ENCODE measurements at regions not wholly inside any gene's neighbourhood (a gene's known extent, or its start where the extent isn't known, plus 50 kb on each side); places are given as distances from the start of the nearest gene placed in this dataset.

DNA sequence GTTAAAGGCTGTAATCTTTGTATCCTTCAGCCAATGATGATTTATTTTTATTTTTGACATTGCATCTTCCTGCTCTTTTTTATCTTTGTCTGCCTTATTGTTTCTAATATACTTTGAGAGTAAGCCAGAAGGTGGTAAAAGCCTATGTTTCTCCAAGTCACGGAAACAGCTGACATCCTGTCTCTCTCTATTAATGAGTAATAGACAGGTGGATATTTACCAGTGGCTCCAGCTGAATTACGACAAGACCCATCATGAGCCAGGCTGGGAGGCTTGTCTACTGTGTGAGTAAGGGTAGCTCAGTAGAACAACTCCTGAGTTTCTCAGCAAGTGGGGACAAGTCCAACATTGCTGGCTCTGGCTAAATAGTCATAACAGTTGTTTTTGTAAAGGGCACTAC is 166.6 kb downstream of the NDFIP2 start:
- 77% methylated on average over 2 of the region's 2 CpGs for WGBS
- no peak overlapping the region for H3K27ac ChIP-seq (ENCODE audit: low read depth in 1 of 2, low read length in 1 of 2)

DNA sequence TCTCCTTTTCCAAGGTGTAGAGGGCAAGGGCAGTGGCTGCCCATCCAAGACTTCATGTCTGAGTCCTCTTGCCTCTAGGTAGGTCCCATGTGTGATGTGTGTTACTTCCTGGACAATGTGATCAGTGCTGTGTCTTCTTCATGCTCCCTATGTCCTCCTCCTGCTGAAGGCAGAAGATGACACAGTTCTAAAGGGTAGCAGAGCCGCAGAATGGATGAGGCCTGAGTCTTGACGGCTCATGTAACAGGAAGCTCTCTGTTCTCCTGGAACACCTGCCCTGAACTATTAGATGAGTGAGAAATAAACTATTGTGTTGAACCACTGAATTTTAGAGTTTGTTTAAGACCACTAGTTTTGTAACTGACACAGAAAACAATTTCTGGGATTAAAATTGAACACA is 165.9 kb downstream of the NDFIP2 start:
- H3K27ac ChIP-seq (ENCODE audit: low read depth in 1 of 2, low read length in 1 of 2), result no peak overlapping the region
- no peaks in the 10 kb centered on the region for H3K4me1 ChIP-seq (ENCODE audit: control insufficient read depth in 2 of 2, insufficient read depth in 2 of 2, low read length in 2 of 2)
- H3K27me3 ChIP-seq (ENCODE audit: control insufficient read depth in 2 of 2, insufficient read depth in 1 of 2, low read length in 1 of 2), result no peaks in the 10 kb centered on the region
- no peak overlapping the region for H3K4me3 ChIP-seq (ENCODE audit: low read length in 2 of 2)
- 71% methylated on average over 2 of the region's 2 CpGs for WGBS
- no peaks in the 10 kb centered on the region for H3K36me3 ChIP-seq (ENCODE audit: control insufficient read depth in 2 of 2, insufficient read depth in 2 of 2, low read length in 1 of 2)
- H3K9me3 ChIP-seq (ENCODE audit: control insufficient read depth in 2 of 2, insufficient read depth in 1 of 2, low read length in 1 of 2), result no peaks in the 10 kb centered on the region
- DNase-seq (ENCODE audit: low read depth in 6 of 9, low spot score in 9 of 9), result no peak

More for the DNA sequence above, 166.6 kb downstream of the NDFIP2 start:
- no peaks in the 10 kb centered on the region for H3K27me3 ChIP-seq (ENCODE audit: control insufficient read depth in 2 of 2, insufficient read depth in 1 of 2, low read length in 1 of 2)
- no peak overlapping the region for H3K4me3 ChIP-seq (ENCODE audit: low read length in 2 of 2)
- DNase-seq (ENCODE audit: low read depth in 6 of 9, low spot score in 9 of 9), result peak in 1 of 9 donors; percentile 12
- no peaks in the 10 kb centered on the region for H3K36me3 ChIP-seq (ENCODE audit: control insufficient read depth in 2 of 2, insufficient read depth in 2 of 2, low read length in 1 of 2)
- H3K9me3 ChIP-seq (ENCODE audit: control insufficient read depth in 2 of 2, insufficient read depth in 1 of 2, low read length in 1 of 2), result no peaks in the 10 kb centered on the region
- H3K4me1 ChIP-seq (ENCODE audit: control insufficient read depth in 2 of 2, insufficient read depth in 2 of 2, low read length in 2 of 2), result no peaks in the 10 kb centered on the region

- no peak overlapping the region for H3K27ac ChIP-seq (ENCODE audit: low read depth in 1 of 2, low read length in 1 of 2)
- no peak overlapping the region for H3K4me3 ChIP-seq (ENCODE audit: low read length in 2 of 2)
- no peaks in the 10 kb centered on the region for H3K36me3 ChIP-seq (ENCODE audit: control insufficient read depth in 2 of 2, insufficient read depth in 2 of 2, low read length in 1 of 2)
- H3K4me1 ChIP-seq (ENCODE audit: control insufficient read depth in 2 of 2, insufficient read depth in 2 of 2, low read length in 2 of 2), result no peaks in the 10 kb centered on the region
- H3K27me3 ChIP-seq (ENCODE audit: control insufficient read depth in 2 of 2, insufficient read depth in 1 of 2, low read length in 1 of 2), result no peaks in the 10 kb centered on the region
- no peaks in the 10 kb centered on the region for H3K9me3 ChIP-seq (ENCODE audit: control insufficient read depth in 2 of 2, insufficient read depth in 1 of 2, low read length in 1 of 2)
- 82% methylated on average over 3 of the region's 3 CpGs for WGBS
- no peak for DNase-seq (ENCODE audit: low read depth in 6 of 9, low spot score in 9 of 9)
Measured at GRCh38 chr13:79645569-79645968, 164.6 kb downstream of the NDFIP2 start.

- 90% methylated on average over 3 of the region's 3 CpGs for WGBS
- no peak overlapping the region for H3K27ac ChIP-seq (ENCODE audit: low read depth in 1 of 2, low read length in 1 of 2)
Measured at GRCh38 chr13:79642596-79642995, 161.6 kb downstream of the NDFIP2 start.

DNA sequence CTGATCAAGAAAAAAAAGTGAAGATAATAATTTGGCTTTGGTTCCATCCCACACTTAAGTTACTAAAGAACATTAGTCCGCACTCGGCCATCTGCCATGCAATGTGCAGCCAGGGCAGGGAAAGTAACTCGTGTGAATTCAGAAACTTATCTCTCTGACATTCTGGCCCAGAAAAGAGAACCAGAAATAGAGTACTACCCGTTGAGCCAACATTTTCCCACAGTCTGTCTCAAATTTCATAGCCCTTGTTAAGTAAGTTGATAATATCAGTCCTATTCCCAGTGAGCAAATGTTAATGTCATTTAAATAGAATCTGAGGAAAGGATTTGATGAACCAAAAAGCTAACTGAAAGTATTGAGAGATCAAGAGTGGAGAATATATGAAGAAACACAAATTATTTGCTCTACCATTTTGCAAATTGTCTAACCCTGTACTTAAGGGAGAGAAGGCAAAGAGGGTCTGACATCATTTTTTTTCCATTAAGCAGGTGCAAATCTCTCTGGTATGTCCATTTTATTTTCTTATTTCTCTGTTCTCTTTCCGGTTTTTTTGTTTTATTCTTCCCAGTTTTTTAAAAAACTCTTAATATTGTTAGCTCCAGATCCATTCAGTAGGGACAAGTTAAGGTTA is 156.3 kb downstream of the NDFIP2 start:
- no peak overlapping the region for H3K27ac ChIP-seq (ENCODE audit: low read depth in 1 of 2, low read length in 1 of 2)
- H3K27me3 ChIP-seq (ENCODE audit: control insufficient read depth in 2 of 2, insufficient read depth in 1 of 2, low read length in 1 of 2), result no peaks in the 10 kb centered on the region
- DNase-seq (ENCODE audit: low read depth in 6 of 9, low spot score in 9 of 9), result no peak

More at GRCh38 chr13:79642596-79642995, 161.6 kb downstream of the NDFIP2 start:
- Histone ChIP-seq H3K4me3 (ENCODE audit: low read length in 2 of 2) (no peak overlapping the region), H3K9me3 (ENCODE audit: control insufficient read depth in 2 of 2, insufficient read depth in 1 of 2, low read length in 1 of 2) (no peaks in the 10 kb centered on the region), H3K36me3 (ENCODE audit: control insufficient read depth in 2 of 2, insufficient read depth in 2 of 2, low read length in 1 of 2) (no peaks in the 10 kb centered on the region), H3K27me3 (ENCODE audit: control insufficient read depth in 2 of 2, insufficient read depth in 1 of 2, low read length in 1 of 2) (no peaks in the 10 kb centered on the region), H3K4me1 (ENCODE audit: control insufficient read depth in 2 of 2, insufficient read depth in 2 of 2, low read length in 2 of 2) (no peaks in the 10 kb centered on the region)
- DNase-seq (ENCODE audit: low read depth in 6 of 9, low spot score in 9 of 9), result no peak

DNA sequence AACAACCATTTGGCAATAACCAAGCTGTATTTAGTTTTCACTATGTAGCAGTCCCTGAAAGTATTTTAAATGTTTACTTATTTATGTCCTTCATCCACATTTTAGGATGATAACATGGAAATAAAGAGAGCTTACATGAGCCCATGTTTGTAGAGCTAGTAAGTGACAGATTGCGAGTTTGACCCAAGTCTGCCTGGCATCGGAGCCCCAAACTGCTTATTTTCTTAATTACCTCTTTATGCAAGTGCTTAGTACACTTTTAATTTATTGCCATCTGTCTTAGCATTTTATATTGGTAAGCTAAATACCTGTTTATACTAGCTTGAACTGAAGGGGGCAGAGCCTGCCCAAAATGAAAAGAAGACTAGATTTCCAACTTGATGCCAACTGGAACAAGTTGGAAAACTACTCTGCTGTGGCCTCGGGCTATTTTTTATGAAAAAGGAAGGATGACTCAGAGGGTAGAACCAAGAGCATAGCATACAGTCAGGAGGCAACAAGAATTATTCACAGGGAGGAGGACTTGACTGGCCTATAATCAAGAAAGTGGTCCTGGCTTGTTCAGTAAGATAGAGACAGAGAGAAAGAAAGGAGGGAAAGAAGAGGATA is 150.2 kb downstream of the NDFIP2 start:
- Histone ChIP-seq H3K9me3 (ENCODE audit: control insufficient read depth in 2 of 2, insufficient read depth in 1 of 2, low read length in 1 of 2) (no peaks in the 10 kb centered on the region), H3K4me1 (ENCODE audit: control insufficient read depth in 2 of 2, insufficient read depth in 2 of 2, low read length in 2 of 2) (no peaks in the 10 kb centered on the region), H3K27ac (ENCODE audit: low read depth in 1 of 2, low read length in 1 of 2) (no peak overlapping the region), H3K36me3 (ENCODE audit: control insufficient read depth in 2 of 2, insufficient read depth in 2 of 2, low read length in 1 of 2) (no peaks in the 10 kb centered on the region), H3K27me3 (ENCODE audit: control insufficient read depth in 2 of 2, insufficient read depth in 1 of 2, low read length in 1 of 2) (no peaks in the 10 kb centered on the region), H3K4me3 (ENCODE audit: low read length in 2 of 2) (no peak overlapping the region)
- DNase-seq (ENCODE audit: low read depth in 6 of 9, low spot score in 9 of 9), result no peak
- 84% methylated on average over 3 of the region's 3 CpGs for WGBS

More for the DNA sequence above, 156.3 kb downstream of the NDFIP2 start:
- no peaks in the 10 kb centered on the region for H3K9me3 ChIP-seq (ENCODE audit: control insufficient read depth in 2 of 2, insufficient read depth in 1 of 2, low read length in 1 of 2)
- no peaks in the 10 kb centered on the region for H3K4me1 ChIP-seq (ENCODE audit: control insufficient read depth in 2 of 2, insufficient read depth in 2 of 2, low read length in 2 of 2)
- 76% methylated on average over 5 of the region's 5 CpGs for WGBS
- H3K36me3 ChIP-seq (ENCODE audit: control insufficient read depth in 2 of 2, insufficient read depth in 2 of 2, low read length in 1 of 2), result no peaks in the 10 kb centered on the region
- no peak overlapping the region for H3K4me3 ChIP-seq (ENCODE audit: low read length in 2 of 2)

DNA sequence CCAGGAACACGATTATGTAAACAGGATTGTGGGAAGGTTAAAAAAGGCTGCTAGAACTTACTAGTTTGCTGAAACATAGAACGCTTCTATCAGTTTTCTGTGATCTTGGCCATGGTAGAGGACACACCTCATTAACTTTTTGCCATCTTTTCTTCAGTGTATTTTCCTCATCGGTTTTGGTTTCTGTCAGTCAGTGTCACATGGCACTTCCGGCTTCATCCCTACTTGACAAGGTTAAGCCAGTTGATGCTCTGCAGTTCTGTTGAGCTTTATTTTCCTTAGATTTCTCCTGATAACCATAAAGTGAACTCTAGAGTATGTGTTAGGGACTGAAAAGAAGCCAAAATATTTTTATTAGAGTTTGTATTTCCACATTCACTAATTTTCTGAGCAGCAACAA is 147.5 kb downstream of the NDFIP2 start:
- 93% methylated on average over 4 of the region's 4 CpGs for WGBS
- no peak for DNase-seq (ENCODE audit: low read depth in 6 of 9, low spot score in 9 of 9)
- no peaks in the 10 kb centered on the region for H3K4me1 ChIP-seq (ENCODE audit: control insufficient read depth in 2 of 2, insufficient read depth in 2 of 2, low read length in 2 of 2)
- H3K36me3 ChIP-seq (ENCODE audit: control insufficient read depth in 2 of 2, insufficient read depth in 2 of 2, low read length in 1 of 2), result no peaks in the 10 kb centered on the region
- no peaks in the 10 kb centered on the region for H3K27me3 ChIP-seq (ENCODE audit: control insufficient read depth in 2 of 2, insufficient read depth in 1 of 2, low read length in 1 of 2)
- no peaks in the 10 kb centered on the region for H3K9me3 ChIP-seq (ENCODE audit: control insufficient read depth in 2 of 2, insufficient read depth in 1 of 2, low read length in 1 of 2)
- no peak overlapping the region for H3K27ac ChIP-seq (ENCODE audit: low read depth in 1 of 2, low read length in 1 of 2)
- H3K4me3 ChIP-seq (ENCODE audit: low read length in 2 of 2), result no peak overlapping the region

GRCh38 chr13:79626924-79627323 is 146.0 kb downstream of the NDFIP2 start:
- H3K36me3 ChIP-seq (ENCODE audit: control insufficient read depth in 2 of 2, insufficient read depth in 2 of 2, low read length in 1 of 2), result no peaks in the 10 kb centered on the region
- H3K27me3 ChIP-seq (ENCODE audit: control insufficient read depth in 2 of 2, insufficient read depth in 1 of 2, low read length in 1 of 2), result no peaks in the 10 kb centered on the region
- H3K27ac ChIP-seq (ENCODE audit: low read depth in 1 of 2, low read length in 1 of 2), result no peak overlapping the region
- no peaks in the 10 kb centered on the region for H3K4me1 ChIP-seq (ENCODE audit: control insufficient read depth in 2 of 2, insufficient read depth in 2 of 2, low read length in 2 of 2)
- DNase-seq (ENCODE audit: low read depth in 6 of 9, low spot score in 9 of 9), result no peak
- no peak overlapping the region for H3K4me3 ChIP-seq (ENCODE audit: low read length in 2 of 2)
- H3K9me3 ChIP-seq (ENCODE audit: control insufficient read depth in 2 of 2, insufficient read depth in 1 of 2, low read length in 1 of 2), result no peaks in the 10 kb centered on the region
- whole genome bisulfite sequencing, result 95% methylated on average over 6 of the region's 6 CpGs

DNA sequence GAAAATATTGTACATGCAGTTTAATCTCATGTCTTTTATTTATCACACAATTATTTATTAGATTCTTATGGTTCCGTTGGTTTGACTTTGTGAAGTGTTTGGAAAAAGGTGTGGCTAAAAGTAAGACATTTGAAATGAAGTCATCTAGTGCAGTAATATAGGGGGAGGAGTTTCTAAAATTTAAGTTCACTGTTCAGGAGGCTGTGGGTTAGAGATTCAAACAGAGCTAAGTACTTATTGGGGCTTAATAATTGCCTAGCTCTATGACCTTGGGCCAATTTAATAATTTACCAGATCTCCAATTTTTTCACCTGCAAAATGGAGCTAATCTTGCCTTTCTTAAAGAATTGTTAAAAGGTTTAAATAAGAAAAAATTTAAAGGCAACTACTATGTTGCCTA is 144.6 kb downstream of the NDFIP2 start:
- Histone ChIP-seq H3K27ac (ENCODE audit: low read depth in 1 of 2, low read length in 1 of 2) (no peak overlapping the region), H3K27me3 (ENCODE audit: control insufficient read depth in 2 of 2, insufficient read depth in 1 of 2, low read length in 1 of 2) (no peaks in the 10 kb centered on the region), H3K9me3 (ENCODE audit: control insufficient read depth in 2 of 2, insufficient read depth in 1 of 2, low read length in 1 of 2) (no peaks in the 10 kb centered on the region), H3K4me3 (ENCODE audit: low read length in 2 of 2) (no peak overlapping the region), H3K4me1 (ENCODE audit: control insufficient read depth in 2 of 2, insufficient read depth in 2 of 2, low read length in 2 of 2) (no peaks in the 10 kb centered on the region), H3K36me3 (ENCODE audit: control insufficient read depth in 2 of 2, insufficient read depth in 2 of 2, low read length in 1 of 2) (no peaks in the 10 kb centered on the region)
- 99% methylated on average over 1 of the region's 1 CpG for WGBS
- no peak for DNase-seq (ENCODE audit: low read depth in 6 of 9, low spot score in 9 of 9)

Measured in thymus (tissue), 11 donors.